Astrocyte (in vitro differentiated cells and primary cell): ENCODE measurements at regions not wholly inside any gene's neighbourhood (a gene's known extent, or its start where the extent isn't known, plus 50 kb on each side); places are given as distances from the start of the nearest gene placed in this dataset.
A peak's percentile ranks its signal among the peaks of the same experiment; 100 is the strongest.

Experiments used
- DNase-seq: peaks from one replicate; pipeline ENCODE4 v3.0.0-alpha.2; 2010; ENCODE audit warnings: low read depth
- FAIRE-seq: peaks from 2 replicates; lab custom pipeline; 2011; peaks lifted over from hg19 to GRCh38; lab: Jason Lieb, UNC
- H2AFZ ChIP-seq: 2 replicates; pipeline ENCODE4 v1.6.0; 2012; ENCODE audit warnings: low read depth, low read length, inconsistent platforms
- H3K27ac ChIP-seq: 2 replicates; pipeline ENCODE4 v1.5.1; 2011; ENCODE audit warnings: low read depth, low read length, inconsistent platforms
- H3K27me3 ChIP-seq: 2 replicates; pipeline ENCODE4 v1.6.0; 2011; ENCODE audit warnings: low read length, inconsistent platforms; ENCODE audit not compliant: insufficient read depth
- H3K36me3 ChIP-seq: 2 replicates; pipeline ENCODE4 v1.5.1; 2011; ENCODE audit warnings: low read length, inconsistent platforms; ENCODE audit not compliant: insufficient read depth
- H3K4me1 ChIP-seq: 2 replicates; pipeline ENCODE4 v1.5.1; 2011; ENCODE audit warnings: low read length, inconsistent platforms; ENCODE audit not compliant: insufficient read depth
- H3K4me2 ChIP-seq: 2 replicates; pipeline ENCODE4 v1.6.0; 2012; ENCODE audit warnings: low read length, inconsistent platforms
- H3K4me3 ChIP-seq: 2 replicates; pipeline ENCODE4 v1.5.1; 2011; ENCODE audit warnings: low read depth, mild to moderate bottlenecking, low read length, inconsistent platforms; ENCODE audit not compliant: insufficient read depth
- H3K79me2 ChIP-seq: 2 replicates; pipeline ENCODE4 v1.6.0; 2012; ENCODE audit warnings: mild to moderate bottlenecking, low read length, inconsistent platforms; ENCODE audit not compliant: insufficient read depth
- H3K9ac ChIP-seq: 2 replicates; pipeline ENCODE4 v1.6.0; 2012; ENCODE audit warnings: mild to moderate bottlenecking, low read length, inconsistent platforms
- H3K9me3 ChIP-seq: 2 replicates; pipeline ENCODE4 v1.5.1; 2012; ENCODE audit warnings: low read depth, mild to moderate bottlenecking, low read length, inconsistent platforms; ENCODE audit not compliant: insufficient read depth
- H4K20me1 ChIP-seq: 2 replicates; pipeline ENCODE4 v1.6.0; 2012; ENCODE audit warnings: low read length, inconsistent platforms; ENCODE audit not compliant: insufficient read depth
- H3K27ac Mint-ChIP-seq: one replicate; pipeline ENCODE4 v1.8.0; 2021; ENCODE audit warnings: mild to moderate bottlenecking, mixed read lengths; ENCODE audit not compliant: unreplicated experiment
- H3K27me3 Mint-ChIP-seq: one replicate; pipeline ENCODE4 v1.8.0; 2021; ENCODE audit warnings: low read depth, mixed read lengths; ENCODE audit not compliant: unreplicated experiment
- H3K36me3 Mint-ChIP-seq: one replicate; pipeline ENCODE4 v1.8.0; 2021; ENCODE audit warnings: low read depth, mixed read lengths; ENCODE audit not compliant: unreplicated experiment
- H3K4me1 Mint-ChIP-seq: one replicate; pipeline ENCODE4 v1.8.0; 2021; ENCODE audit warnings: low read depth, mixed read lengths; ENCODE audit not compliant: unreplicated experiment
- H3K4me3 Mint-ChIP-seq: one replicate; pipeline ENCODE4 v1.8.0; 2021; ENCODE audit warnings: mild to moderate bottlenecking, moderate library complexity, mixed read lengths; ENCODE audit not compliant: unreplicated experiment
- H3K9me3 Mint-ChIP-seq: one replicate; pipeline ENCODE4 v1.8.0; 2021; ENCODE audit warnings: mild to moderate bottlenecking, mixed read lengths; ENCODE audit not compliant: unreplicated experiment
- CTCF ChIP-seq: IDR thresholded peaks from 2 replicates; pipeline ENCODE4 v1.5.1; 2011; ENCODE audit warnings: low read depth, mild to moderate bottlenecking, inconsistent platforms, low read length, moderate library complexity; ENCODE audit not compliant: insufficient read depth
- EZH2 ChIP-seq: IDR thresholded peaks from 2 replicates; pipeline ENCODE4 v1.6.1; 2012; ENCODE audit warnings: mild to moderate bottlenecking, low read length, inconsistent platforms; ENCODE audit not compliant: insufficient read depth

- H3K36me3 ChIP-seq = no peaks in the 10 kb centered on the region
- Mint-ChIP-seq H3K36me3 (no peaks in the 10 kb centered on the region), H3K27ac (no peak overlapping the region), H3K9me3 (peaks cover 1% of the 10 kb centered on the region), H3K4me3 (no peak overlapping the region), H3K27me3 (peaks cover 34% of the 10 kb centered on the region), H3K4me1 (peaks cover 10% of the 10 kb centered on the region)
- peaks cover 7% of the 10 kb centered on the region for H3K27me3 ChIP-seq
- no peak overlapping the region for H3K4me3 ChIP-seq
- H3K9me3 ChIP-seq = no peaks in the 10 kb centered on the region
- no peak overlapping the region for H3K4me2 ChIP-seq
- DNase-seq = no peak
- H3K9ac ChIP-seq = no peak overlapping the region
- no peak for TF ChIP-seq EZH2
- TF ChIP-seq CTCF = no peak
- no peaks in the 10 kb centered on the region for H4K20me1 ChIP-seq
- no peak overlapping the region for H2AFZ ChIP-seq
- H3K79me2 ChIP-seq = no peaks in the 10 kb centered on the region
- H3K4me1 ChIP-seq = no peaks in the 10 kb centered on the region
- H3K27ac ChIP-seq = no peak overlapping the region
- no peak for FAIRE-seq
Measured at GRCh38 chr5:173549644-173550043, 66.8 kb downstream of the BOD1 start.

- H3K36me3 ChIP-seq = no peaks in the 10 kb centered on the region
- FAIRE-seq = peak; percentile 47
- H3K27ac ChIP-seq = no peak overlapping the region
- no peak for TF ChIP-seq EZH2
- TF ChIP-seq CTCF = no peak
- Mint-ChIP-seq H3K4me3 (no peak overlapping the region), H3K4me1 (peaks cover 10% of the 10 kb centered on the region), H3K9me3 (peaks cover 3% of the 10 kb centered on the region), H3K27ac (peak overlapping the region; percentile 8), H3K36me3 (no peaks in the 10 kb centered on the region), H3K27me3 (peaks cover 31% of the 10 kb centered on the region)
- no peak overlapping the region for H2AFZ ChIP-seq
- no peaks in the 10 kb centered on the region for H3K4me1 ChIP-seq
- H3K79me2 ChIP-seq = no peaks in the 10 kb centered on the region
- peak; percentile 16 for DNase-seq
- H3K9me3 ChIP-seq = no peaks in the 10 kb centered on the region
- no peak overlapping the region for H3K9ac ChIP-seq
- no peaks in the 10 kb centered on the region for H4K20me1 ChIP-seq
- no peak overlapping the region for H3K4me3 ChIP-seq
- no peak overlapping the region for H3K4me2 ChIP-seq
- H3K27me3 ChIP-seq = peaks cover 2% of the 10 kb centered on the region
Measured at GRCh38 chr5:173547579-173547978, 68.9 kb downstream of the BOD1 start.

GRCh38 chr5:173542964-173543363 lies 73.5 kb downstream of the BOD1 start:
- TF ChIP-seq CTCF (no peak), EZH2 (no peak)
- H3K27ac ChIP-seq = no peak overlapping the region
- no peak overlapping the region for H3K9ac ChIP-seq
- H3K36me3 ChIP-seq = no peaks in the 10 kb centered on the region
- H3K27me3 ChIP-seq = no peaks in the 10 kb centered on the region
- DNase-seq (no peak), FAIRE-seq (no peak)
- H3K4me3 ChIP-seq = no peak overlapping the region
- Mint-ChIP-seq H3K9me3 (peaks cover 2% of the 10 kb centered on the region), H3K4me1 (peaks cover 7% of the 10 kb centered on the region), H3K36me3 (no peaks in the 10 kb centered on the region), H3K27me3 (peaks cover 30% of the 10 kb centered on the region), H3K4me3 (no peak overlapping the region), H3K27ac (no peak overlapping the region)
- no peaks in the 10 kb centered on the region for H4K20me1 ChIP-seq
- H3K79me2 ChIP-seq = no peaks in the 10 kb centered on the region
- peak overlapping the region; percentile 12 for H2AFZ ChIP-seq
- no peak overlapping the region for H3K4me2 ChIP-seq
- H3K9me3 ChIP-seq = no peaks in the 10 kb centered on the region
- H3K4me1 ChIP-seq = no peaks in the 10 kb centered on the region
